ENCODE measurements at regions not wholly inside any gene's neighbourhood (a gene's known extent, or its start where the extent isn't known, plus 50 kb on each side); places are given as distances from the start of the nearest gene placed in this dataset.

- Mint-ChIP-seq H3K27me3 (ENCODE audit: unreplicated experiment) (no peaks in the 10 kb centered on the region), H3K36me3 (ENCODE audit: insufficient read depth, unreplicated experiment) (peaks cover 2% of the 10 kb centered on the region), H3K4me3 (ENCODE audit: low read depth, unreplicated experiment) (no peak overlapping the region), H3K4me1 (ENCODE audit: low read depth, unreplicated experiment) (no peaks in the 10 kb centered on the region), H3K9me3 (ENCODE audit: low read depth, unreplicated experiment) (no peaks in the 10 kb centered on the region), H3K27ac (ENCODE audit: unreplicated experiment) (no peak overlapping the region)
- intact Hi-C loops (cut with micrococcal nuclease; ENCODE audit: unreplicated experiment), result loop anchor here (10.0 kb wide), 1 partner anchor 185 kb away; no protein-coding TSS in a partner anchor
- no peak for DNase-seq
- CTCF ChIA-PET, result no interaction called here
- TF ChIP-seq CTCF (IDR thresholded peaks at IDR 0.05; ENCODE audit: unreplicated experiment), result no peak
- BruUV-seq (replicated peaks), result no TSS peak
Measured at GRCh38 chr20:9889270-9889981, 50.5 kb upstream of the PAK5 start.
